NCI-H2107 treated with DMSO at 0.1 percent for 48 hours (cell line): ENCODE measurements at regions not wholly inside any gene's neighbourhood (a gene's known extent, or its start where the extent isn't known, plus 50 kb on each side); places are given as distances from the start of the nearest gene placed in this dataset.

Experiments used
- DNase-seq: peaks from one replicate; lab custom pipeline; 2025; ENCODE audit not compliant: unreplicated experiment; lab: John Stamatoyannopoulos, UW

DNA sequence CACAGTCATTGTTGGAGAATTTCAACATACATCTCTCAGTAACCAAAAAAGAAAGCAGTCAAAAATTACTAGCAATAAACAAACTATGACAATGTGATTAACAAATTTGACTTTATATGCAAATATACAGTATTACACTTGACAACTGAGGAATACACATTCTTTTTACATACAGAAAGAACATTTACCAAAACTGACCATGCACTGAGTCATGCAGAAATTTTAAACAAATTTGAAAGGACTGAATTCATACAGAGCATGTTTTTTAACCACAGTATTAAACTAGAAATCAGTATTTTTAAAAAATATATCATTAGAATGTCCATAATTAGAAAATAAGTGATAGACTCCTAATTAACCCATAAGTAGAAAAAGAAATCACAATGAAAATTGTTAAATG, 420.1 kb downstream of the TBC1D4 start:
- DNase-seq = no peak

DNA sequence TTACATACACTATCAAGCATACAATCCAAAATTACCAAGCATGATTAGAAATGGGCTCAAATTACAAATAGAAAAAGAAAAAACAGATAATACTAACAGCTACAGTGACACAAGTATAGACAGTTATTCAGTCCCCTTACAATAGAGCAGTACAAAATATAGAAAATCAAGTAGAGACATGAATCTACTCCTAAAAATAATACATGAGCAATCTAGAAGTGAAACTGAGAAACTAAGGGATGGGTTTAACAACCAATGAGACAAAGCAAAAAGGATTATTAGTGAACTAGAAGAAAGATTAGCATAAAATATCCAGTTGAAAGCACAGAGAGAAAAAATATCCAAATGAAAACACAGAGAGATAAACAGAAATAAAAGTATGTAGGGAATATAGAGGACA, 426.7 kb downstream of the TBC1D4 start:
- no peak for DNase-seq

DNA sequence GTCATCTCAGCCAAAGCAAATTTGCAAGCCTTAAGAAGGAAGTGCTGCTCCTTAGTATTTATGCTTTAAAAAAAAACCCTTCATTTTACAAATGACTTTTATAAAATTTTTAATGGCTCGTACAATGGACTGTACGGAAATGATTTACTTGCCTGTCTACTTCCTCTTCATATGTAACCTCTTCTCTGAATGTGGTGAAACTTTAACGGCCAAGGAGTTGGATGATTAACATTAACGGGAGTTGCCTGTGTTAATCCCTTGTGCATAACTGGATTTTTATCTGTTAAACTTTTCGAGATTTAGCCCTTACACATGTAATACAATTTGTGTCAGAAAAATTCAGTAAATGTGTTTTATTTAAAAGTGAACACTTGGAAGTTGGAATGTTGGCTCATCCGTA, 429.4 kb downstream of the TBC1D4 start:
- DNase-seq = no peak

DNA sequence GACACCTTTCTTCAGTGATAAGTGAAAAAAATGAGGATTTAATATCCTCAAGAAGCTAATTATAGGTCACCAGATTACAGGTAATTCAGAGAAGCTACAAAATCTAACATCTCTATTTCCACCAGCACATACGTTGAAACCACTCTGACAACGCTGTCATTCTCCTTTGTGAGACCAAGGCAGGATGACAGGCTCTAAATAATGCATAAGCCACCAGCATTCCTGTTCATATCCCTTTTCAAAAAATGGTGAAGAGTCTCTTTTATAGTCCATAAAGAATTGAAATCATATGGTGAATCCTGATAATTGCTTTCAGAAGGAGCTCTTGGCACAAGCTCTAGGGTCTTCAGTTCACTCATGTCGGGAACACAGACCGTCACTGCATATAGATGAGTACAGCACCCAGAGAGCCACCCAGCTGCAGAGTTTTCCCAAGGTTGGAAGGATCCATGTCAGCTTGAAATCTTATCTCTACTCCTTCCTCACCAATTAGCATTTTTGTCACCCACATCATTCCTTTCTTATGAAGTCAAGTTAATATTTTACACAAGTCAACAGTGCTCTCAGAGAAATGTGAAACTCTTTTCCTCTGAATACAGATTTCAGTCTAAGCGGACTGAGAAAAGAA, 431.4 kb downstream of the TBC1D4 start:
- no peak for DNase-seq

DNA sequence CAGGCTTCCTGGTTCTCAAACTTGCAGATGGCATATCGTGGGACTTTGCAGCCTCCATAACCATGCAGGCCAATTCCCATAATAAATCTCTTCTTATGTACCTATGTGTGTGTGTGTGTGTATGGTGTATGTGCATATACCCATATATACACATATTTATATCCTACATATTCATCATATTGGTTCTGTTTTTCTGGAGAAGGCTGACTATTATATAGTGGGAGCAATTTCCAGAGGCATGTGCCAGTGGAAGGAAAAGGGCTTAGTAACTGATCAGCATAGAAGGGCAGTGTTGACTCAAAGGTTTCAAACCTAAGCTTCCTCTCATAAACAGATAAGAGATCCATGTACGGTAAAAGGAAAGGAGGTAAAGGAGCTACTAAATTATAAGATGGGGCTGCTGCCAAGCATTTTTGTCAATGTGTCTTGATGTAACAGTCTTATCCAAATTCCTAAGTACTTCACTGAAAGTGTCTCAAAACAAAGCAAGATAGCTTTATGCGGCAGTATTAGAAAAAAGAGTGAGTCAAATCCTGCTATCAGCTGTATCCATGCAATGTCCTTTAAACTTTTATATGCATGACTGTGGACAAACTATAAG, 432.1 kb downstream of the TBC1D4 start:
- no peak for DNase-seq

DNA sequence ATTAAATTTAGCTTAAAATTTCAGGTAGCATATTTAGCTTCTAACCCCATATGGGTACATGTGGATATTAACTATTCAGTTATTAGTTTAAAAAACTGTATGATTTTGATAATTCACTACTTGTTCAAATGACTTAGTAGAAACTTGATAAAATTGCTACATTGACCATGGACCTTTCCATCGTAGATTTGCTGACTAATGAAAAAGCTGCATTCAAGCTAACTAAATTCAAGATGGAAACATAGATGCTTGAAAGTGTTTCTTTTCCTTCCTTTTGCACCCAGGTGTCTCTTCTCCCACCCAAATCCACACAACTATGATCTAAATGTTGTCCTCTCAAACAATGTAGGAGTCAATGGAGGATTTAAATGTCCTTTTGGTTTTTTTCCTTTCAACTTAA, 439.2 kb downstream of the TBC1D4 start:
- DNase-seq = no peak

DNA sequence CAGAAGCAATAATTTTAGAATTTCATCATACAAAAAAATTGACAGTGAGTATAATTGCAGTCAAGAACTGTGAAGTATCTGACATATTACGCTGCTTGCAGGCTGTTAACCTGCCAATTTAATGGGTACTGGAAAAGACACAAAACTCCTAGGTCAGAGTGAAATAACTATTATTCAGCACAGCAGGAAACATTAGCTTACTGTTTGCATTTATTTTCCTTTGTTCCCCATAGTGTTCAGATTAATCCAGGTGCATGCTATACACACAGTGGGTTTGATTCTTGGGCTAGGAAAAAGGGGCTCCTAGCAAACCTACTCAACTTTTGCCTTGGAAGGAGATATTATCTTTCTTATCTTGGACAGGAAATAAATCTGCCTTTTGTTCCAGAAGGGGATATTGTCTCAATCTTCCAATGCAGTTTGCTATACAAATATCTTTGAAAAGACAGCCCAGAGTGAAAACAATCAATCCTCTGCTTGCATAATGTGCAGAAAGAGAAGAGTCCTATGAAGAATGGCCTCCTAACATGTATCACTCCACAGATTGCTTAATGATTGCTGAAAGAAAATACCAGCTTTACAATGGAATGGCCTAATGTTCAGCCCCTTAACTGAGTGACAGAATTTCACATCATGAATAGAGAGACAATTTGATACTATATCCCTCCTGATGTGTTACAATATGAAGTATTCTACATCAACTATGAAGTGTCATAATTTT, 443.4 kb downstream of the TBC1D4 start:
- no peak for DNase-seq

DNA sequence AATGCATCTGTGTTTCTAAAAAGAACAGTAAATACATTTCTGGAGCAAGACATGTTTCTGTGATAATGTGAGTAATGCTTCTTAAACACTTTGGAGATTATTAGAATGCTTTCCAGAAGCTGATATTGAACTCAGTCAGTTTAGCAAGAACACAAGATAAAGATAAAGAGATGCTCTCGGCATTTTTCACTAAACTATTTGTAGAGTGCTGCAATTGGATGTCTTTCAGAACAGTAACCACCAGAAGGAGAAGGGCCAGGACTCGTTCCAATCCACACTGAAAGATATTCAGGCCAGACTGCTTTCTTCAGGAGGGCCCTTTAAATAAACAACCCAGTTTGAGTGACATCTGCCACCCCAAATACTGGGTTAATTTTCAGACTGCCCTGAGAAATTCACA, 456.0 kb downstream of the TBC1D4 start:
- no peak for DNase-seq

DNA sequence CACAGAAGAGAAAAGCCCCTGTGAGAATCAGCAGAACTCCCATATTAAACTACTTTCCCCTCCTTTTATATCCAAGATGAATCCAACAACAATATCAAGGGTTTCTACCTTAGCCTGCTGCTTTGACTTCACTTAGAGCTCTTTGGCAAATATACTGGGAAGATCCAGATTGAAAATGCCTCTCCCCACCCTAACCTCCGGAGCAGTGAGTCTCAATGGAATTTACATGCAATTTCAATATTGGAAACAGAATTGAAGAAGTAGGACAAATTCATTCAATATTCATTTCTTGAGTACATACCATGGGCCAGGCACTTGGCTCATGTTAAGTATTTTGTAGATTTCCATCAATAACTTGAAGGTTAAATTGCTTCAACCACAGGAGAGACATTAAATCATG, 457.4 kb downstream of the TBC1D4 start:
- DNase-seq = no peak

DNA sequence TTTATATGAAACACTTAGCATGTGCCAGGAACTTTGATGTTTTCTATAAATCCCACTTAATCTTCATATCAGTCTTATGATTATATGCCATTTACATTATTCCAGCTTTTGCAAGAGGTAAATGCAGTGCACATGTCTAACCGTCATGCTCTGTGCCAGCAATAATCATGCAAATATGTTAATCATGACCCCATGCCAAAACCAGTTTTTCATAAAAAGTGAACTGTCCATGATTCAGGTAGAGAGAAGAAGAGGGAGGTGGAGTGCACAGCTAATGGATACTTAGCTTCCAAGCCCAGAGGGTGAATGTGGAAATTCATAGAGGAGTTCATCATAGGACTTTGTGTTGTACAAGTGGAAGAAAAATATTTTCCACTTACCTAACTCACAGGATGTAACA, 458.4 kb downstream of the TBC1D4 start:
- DNase-seq = no peak

DNA sequence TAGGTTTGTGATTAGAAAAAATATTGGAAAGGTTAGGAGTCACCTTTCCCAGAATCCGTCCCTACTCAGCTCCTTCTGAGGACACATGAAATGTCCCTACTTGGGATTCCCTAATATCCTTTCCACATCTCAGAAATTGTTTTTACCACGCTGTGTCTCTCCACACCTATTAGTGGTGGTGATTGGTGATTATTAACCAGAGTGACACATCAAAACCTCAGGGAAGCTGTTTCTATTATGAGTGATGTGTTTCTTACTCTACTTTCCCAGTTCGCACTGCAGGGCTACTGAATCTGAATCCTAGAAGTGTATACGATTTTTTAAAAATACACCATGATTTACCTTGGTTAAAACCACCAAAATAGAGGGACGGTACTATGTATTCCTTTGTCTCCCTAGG, 460.8 kb downstream of the TBC1D4 start:
- DNase-seq = no peak

DNA sequence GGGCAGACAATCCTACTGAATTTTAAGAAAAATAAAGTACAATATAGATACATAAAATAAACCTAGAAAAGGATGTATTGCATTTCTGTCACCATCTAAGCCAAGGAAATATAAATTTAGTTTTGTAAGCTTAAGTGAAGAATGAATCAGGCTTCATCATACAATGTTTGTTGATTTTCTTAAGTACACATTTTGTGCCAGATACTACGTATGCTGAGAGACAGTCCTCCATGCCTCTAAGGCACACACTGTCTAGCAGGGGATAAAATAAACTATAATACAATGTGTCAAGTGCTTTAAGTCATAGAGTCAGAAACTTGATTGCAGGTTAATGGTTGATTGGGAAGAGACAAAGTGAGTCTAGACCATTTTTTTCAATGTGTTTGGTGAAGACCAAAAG, 465.7 kb downstream of the TBC1D4 start:
- no peak for DNase-seq

DNA sequence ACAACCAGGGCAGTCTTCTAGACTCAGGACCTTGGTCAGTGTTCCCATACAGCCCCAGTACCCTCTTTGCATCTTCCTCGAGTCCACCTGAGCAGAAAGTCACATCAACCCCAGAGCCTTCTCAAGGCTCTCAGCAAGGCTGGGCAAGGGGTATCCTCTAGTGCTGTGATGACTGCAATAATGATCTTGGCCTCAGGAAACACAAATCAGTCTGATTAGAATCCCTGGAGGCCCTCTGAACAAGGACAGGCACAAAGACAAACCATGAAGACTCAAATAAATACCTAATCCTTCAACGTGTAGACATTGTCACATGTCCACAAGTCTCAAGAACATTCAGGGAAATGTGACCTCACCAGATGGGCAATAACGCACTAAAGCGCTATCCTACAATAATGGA, 468.2 kb downstream of the TBC1D4 start:
- DNase-seq = no peak

DNA sequence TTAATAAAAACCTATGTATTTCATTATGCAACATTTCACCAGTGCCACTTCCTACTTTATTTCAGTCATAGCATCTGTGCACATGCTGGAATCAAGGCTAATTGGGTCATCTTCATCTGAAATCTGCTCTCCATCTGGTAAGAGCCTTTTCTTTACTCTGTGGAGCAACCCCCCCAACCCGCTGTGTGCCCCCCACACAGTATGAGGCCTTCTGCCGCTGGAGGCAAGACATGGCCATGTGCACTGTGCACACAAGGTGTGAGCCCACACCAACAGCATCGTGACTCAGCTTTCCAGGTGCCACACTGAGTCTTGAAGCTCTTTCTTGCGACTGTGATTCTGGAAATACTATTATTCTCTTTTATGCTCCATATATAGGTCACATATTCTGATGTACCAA, 471.0 kb downstream of the TBC1D4 start:
- DNase-seq = no peak

DNA sequence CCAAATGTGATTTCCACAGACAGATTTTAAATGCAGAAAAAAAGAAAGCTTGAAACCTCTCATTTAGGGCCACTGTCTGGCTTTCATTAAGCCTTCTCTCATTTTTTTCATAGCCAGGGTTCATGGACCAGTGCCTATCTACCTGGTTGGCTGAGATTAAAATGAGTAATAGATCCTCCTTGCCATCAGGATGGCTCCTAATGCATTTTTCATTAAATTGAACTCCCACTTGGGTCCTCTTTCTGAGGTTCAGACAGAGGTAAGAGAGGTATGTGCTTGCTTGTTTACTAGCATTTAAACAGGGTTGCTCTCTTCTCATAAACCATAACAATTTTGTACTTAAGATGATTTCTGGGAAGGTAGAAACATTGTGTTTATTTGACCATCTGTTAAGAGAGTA, 473.0 kb downstream of the TBC1D4 start:
- DNase-seq = no peak

DNA sequence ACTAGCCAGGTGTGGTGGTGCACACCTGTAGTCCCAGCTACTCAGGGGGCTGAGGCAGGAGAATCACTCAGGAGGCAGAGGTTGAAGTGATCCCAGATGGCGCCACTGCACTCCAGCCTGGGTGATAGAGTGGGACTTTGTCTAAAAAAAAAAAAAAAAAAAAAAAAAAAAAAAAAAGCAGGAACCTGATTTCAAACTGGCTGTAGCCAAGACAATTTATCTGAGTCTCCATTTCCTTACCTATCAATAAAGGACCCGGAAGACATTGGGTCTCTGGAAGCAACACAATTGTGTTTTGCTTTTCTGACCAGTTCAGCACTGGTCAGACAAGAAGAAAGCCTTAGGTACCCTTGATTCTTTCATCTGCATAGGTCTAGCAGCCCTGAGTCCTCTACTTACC, 491.0 kb downstream of the TBC1D4 start:
- DNase-seq = no peak

DNA sequence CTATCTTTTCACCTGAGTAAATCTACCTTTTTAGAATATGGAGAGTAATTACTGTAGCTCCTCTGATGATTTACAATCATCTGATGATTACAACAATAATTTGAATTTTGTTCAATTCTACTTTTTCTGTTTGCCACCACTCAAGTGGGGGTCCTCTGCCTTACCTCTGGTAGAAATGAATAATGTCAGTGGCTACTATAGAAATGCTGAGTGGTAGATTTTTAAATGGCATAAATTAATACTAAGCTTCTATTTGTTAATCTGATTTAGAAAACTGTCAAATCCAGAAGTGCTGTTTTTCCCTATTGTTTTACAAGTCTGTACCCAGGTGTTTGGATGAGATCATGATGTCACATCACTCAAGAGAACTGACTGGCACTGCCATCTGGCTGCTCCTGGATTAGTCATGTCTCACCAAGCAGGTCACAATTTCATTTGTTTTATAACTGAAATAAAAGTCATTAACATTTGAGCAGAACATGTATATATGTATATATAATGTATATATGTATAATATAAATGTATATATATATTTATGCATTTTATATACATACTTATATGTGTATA, 494.8 kb downstream of the TBC1D4 start:
- DNase-seq = no peak

DNA sequence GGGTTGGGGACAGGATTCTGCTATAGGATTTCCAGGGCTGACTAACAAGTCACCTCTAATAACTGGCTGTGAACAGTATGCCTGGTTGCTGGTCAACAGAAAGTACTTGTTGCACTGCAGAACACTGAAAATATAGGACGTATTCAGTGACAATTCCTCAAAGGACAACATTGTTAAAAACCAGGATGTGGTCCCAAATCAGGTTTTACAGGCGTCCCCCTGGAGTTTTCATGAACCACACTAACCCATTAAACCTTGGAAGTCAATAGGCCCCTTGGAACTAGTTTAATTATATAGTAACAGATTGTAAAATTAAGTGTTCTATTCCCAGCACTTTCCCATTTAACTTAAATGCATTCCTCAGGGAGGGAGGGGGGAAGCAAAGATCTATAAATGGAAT, 495.4 kb downstream of the TBC1D4 start:
- no peak for DNase-seq

DNA sequence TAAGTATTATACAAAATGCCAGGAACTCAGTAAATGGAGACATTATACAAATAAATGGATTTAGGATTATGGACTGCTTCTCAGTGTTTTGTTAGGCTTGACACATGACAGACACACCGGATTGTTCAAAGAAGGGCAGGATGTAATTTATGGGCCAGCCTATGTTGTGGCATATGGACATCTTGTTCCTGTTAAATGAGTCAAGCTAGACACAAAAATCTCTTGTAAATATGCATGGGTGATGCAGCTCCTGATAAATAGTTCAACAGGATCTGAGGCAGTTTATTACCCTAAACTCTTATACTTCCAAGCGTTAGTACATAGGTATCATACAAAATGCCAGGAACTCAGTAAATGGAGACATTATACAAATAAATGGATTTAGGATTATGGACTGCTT, 502.3 kb downstream of the TBC1D4 start:
- no peak for DNase-seq

DNA sequence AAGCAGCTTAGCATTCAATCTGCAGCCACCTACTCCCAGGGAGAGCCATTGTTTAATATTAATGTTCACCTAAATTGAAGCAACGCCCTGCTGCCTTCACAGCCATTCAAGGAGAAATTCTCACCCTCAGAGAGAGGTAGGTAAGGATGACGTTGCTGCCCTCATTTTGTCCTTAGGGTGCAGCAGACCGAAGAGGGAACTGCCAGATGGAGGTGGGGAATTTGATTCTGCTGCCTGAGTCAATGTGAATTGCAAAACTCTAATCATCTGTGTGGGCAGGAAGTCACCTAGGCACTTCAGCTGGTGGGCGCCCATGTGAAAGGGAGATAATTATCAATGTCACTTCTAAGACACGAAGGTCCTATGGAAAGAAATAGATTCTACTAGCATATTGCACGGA, 503.4 kb downstream of the TBC1D4 start:
- DNase-seq = no peak

DNA sequence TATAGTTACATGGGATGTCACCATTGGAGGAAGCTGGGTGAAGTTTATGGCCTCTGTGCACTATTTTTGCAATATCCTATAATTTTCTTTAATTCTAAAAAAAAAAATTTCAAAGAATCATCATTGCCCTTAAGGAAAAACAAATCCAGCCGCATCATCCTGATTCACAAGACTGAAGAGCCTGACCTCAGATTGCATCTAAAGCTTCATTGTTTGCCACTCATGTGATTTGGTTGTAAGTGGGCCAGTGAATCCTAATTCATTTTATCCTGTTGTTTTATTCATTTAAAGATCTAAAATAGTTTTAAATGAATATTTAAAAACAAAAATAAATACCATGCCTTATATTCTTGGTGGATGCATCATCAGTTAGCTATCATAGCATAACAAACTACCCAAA, 504.5 kb downstream of the TBC1D4 start:
- DNase-seq = no peak

DNA sequence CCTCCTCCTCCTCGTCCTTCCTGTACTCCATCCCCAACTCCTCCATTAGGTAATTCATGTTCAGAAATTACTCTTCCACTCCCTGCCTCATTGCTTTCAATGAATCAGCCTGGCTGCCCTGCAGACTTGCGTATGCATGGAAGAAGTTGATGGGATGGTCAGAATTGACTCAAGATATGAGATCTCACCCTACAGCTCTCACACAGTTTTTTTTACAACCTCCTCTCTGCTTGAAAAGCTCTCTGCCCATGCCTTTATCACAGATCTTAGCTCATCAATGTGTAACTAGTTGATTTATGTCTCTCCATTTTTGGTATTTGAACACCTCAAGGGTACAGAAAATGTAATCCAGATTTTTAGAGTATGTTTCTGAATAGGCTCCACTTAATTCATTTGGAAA, 506.9 kb downstream of the TBC1D4 start:
- DNase-seq = no peak
